ENCODE measurements at regions not wholly inside any gene's neighbourhood (a gene's known extent, or its start where the extent isn't known, plus 50 kb on each side); places are given as distances from the start of the nearest gene placed in this dataset.

- no peak for DNase-seq
Measured at GRCh38 chr5:108437425-108437824, 55.5 kb upstream of the FBXL17 start.

- DNase-seq: no peak
Measured at GRCh38 chr5:108436696-108437095, 54.8 kb upstream of the FBXL17 start.

GRCh38 chr5:108433600-108433999 lies 51.7 kb upstream of the FBXL17 start:
- DNase-seq: no peak

- DNase-seq: no peak
Measured at GRCh38 chr5:108432024-108432423, 50.1 kb upstream of the FBXL17 start.
